Ishikawa (cell line): ENCODE measurements at regions not wholly inside any gene's neighbourhood (a gene's known extent, or its start where the extent isn't known, plus 50 kb on each side); places are given as distances from the start of the nearest gene placed in this dataset.

ENCODE experiments used
- CEBPB ChIP-seq: IDR thresholded peaks from 2 replicates; pipeline ENCODE4 v1.6.1; 2012
- CREB1 ChIP-seq: IDR thresholded peaks from 2 replicates; pipeline ENCODE4 v1.6.1; 2012; ENCODE audit warnings: low read depth
- EGR1 ChIP-seq: IDR thresholded peaks from 2 replicates; pipeline ENCODE4 v1.6.1; 2012
- EP300 ChIP-seq: IDR thresholded peaks from 2 replicates; pipeline ENCODE4 v1.6.1; 2012; ENCODE audit warnings: borderline replicate concordance
- FOXM1 ChIP-seq: IDR thresholded peaks from 2 replicates; pipeline ENCODE4 v1.6.1; 2012; ENCODE audit warnings: low read depth, borderline replicate concordance
- NFIC ChIP-seq: IDR thresholded peaks from 2 replicates; pipeline ENCODE4 v1.6.1; 2012
- RAD21 ChIP-seq: IDR thresholded peaks from 2 replicates; pipeline ENCODE4 v1.6.1; 2012; ENCODE audit warnings: low read depth
- TAF1 ChIP-seq: IDR thresholded peaks from 2 replicates; pipeline ENCODE4 v1.6.1; 2012; ENCODE audit warnings: low read depth, mild to moderate bottlenecking
- TCF12 ChIP-seq: IDR thresholded peaks from 2 replicates; pipeline ENCODE4 v1.6.1; 2012; ENCODE audit warnings: low read depth
- TEAD4 ChIP-seq: IDR thresholded peaks from 2 replicates; pipeline ENCODE4 v1.6.1; 2012
- YY1 ChIP-seq: IDR thresholded peaks from 2 replicates; pipeline ENCODE4 v1.6.1; 2012; ENCODE audit warnings: low read depth
- ZBTB7A ChIP-seq: IDR thresholded peaks from 2 replicates; pipeline ENCODE4 v1.6.1; 2012; ENCODE audit warnings: low read depth
- TF ChIP-seq, protein P1 (sequence below): IDR thresholded peaks from 2 replicates; pipeline ENCODE4 v1.6.1; 2012
- TF ChIP-seq, protein P2 (sequence below): IDR thresholded peaks from 2 replicates; pipeline ENCODE4 v1.6.1; 2012
- TF ChIP-seq, protein P3 (sequence below): IDR thresholded peaks from 2 replicates; pipeline ENCODE4 v1.6.1; 2012; ENCODE audit warnings: low read depth, mild to moderate bottlenecking

DNA sequence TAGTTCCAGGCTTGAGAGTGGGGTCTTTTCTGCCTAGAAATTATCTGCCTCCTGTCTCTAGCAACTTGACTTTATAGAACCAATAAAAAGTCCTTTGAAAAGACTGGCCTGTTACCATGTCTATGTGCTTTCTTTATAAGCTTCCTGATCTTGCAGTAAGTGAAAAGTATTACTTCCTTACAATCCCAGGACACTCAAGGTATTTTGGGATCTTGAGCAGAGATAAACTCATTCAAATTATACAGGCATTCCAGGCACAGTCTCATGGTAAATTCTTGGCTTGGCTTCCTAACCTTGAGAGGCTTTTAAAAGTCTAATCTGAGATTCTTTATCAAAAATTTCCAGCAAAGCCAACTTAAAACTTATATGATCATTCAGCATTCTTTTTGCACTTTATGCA is 833.0 kb upstream of the POU3F4 start:
- TF ChIP-seq TCF12 (no peak), RAD21 (no peak), TEAD4 (no peak), NFIC (no peak), EGR1 (no peak), FOXM1 (no peak), TAF1 (no peak), ZBTB7A (no peak), CEBPB (no peak), YY1 (no peak), CREB1 (no peak), EP300 (no peak)
- TF ChIP-seq, protein P1, sequence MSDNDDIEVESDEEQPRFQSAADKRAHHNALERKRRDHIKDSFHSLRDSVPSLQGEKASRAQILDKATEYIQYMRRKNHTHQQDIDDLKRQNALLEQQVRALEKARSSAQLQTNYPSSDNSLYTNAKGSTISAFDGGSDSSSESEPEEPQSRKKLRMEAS, result no peak
- TF ChIP-seq, protein P2, sequence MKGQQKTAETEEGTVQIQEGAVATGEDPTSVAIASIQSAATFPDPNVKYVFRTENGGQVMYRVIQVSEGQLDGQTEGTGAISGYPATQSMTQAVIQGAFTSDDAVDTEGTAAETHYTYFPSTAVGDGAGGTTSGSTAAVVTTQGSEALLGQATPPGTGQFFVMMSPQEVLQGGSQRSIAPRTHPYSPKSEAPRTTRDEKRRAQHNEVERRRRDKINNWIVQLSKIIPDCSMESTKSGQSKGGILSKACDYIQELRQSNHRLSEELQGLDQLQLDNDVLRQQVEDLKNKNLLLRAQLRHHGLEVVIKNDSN, result no peak
- TF ChIP-seq, protein P3, sequence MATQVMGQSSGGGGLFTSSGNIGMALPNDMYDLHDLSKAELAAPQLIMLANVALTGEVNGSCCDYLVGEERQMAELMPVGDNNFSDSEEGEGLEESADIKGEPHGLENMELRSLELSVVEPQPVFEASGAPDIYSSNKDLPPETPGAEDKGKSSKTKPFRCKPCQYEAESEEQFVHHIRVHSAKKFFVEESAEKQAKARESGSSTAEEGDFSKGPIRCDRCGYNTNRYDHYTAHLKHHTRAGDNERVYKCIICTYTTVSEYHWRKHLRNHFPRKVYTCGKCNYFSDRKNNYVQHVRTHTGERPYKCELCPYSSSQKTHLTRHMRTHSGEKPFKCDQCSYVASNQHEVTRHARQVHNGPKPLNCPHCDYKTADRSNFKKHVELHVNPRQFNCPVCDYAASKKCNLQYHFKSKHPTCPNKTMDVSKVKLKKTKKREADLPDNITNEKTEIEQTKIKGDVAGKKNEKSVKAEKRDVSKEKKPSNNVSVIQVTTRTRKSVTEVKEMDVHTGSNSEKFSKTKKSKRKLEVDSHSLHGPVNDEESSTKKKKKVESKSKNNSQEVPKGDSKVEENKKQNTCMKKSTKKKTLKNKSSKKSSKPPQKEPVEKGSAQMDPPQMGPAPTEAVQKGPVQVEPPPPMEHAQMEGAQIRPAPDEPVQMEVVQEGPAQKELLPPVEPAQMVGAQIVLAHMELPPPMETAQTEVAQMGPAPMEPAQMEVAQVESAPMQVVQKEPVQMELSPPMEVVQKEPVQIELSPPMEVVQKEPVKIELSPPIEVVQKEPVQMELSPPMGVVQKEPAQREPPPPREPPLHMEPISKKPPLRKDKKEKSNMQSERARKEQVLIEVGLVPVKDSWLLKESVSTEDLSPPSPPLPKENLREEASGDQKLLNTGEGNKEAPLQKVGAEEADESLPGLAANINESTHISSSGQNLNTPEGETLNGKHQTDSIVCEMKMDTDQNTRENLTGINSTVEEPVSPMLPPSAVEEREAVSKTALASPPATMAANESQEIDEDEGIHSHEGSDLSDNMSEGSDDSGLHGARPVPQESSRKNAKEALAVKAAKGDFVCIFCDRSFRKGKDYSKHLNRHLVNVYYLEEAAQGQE, result no peak

DNA sequence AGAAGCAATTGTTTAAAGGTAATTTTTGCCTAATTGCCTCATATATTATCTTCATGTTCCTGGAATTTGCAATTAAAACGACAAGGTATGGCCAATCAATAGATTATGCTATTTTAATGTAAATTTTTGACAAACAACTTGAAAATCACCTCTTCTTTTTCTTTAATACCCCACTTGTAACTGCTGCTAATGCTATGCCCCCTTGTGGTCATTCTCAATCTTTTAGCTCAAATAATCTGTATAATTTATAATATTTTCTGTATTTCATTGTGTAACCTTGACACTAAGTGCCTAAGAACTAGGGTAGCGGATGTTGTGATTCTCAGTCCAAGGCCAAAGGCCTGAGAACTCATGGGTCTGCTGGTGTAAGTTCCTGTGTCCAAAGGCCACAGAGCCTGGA is 831.7 kb upstream of the POU3F4 start:
- TF ChIP-seq EGR1 (no peak), EP300 (no peak), CEBPB (no peak), YY1 (no peak)
- TF ChIP-seq, protein P1, result no peak
- TF ChIP-seq, protein P2, result no peak

DNA sequence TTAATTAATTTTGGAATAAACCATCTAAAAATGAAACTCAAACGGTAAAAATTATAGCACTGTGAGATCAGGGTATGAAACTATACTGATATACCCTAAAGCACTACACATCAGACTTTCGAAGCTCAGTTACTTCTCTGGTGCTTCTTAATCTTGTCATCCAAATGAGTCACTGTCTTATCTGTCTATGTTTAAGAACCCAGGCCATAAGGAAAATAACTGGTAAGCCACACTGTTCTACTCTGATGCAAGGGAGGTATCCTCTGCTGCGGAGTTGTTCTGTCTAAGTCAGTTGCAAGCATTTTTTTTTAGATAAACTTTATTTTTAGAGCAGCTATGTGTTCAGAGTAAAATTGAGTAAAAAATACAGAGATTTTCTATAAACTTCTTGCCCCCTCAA is 830.8 kb upstream of the POU3F4 start:
- TF ChIP-seq FOXM1, result no peak
- TF ChIP-seq EGR1, result no peak
- no peak for TF ChIP-seq RAD21
- TF ChIP-seq NFIC, result no peak
- TF ChIP-seq, protein P2, result no peak
- no peak for TF ChIP-seq TCF12
- no peak for TF ChIP-seq CEBPB
- no peak for TF ChIP-seq YY1
- no peak for TF ChIP-seq EP300
- TF ChIP-seq TAF1, result no peak
- TF ChIP-seq, protein P1, result no peak
- TF ChIP-seq ZBTB7A, result no peak
- no peak for TF ChIP-seq CREB1
- no peak for TF ChIP-seq TEAD4
- TF ChIP-seq, protein P3, result no peak

DNA sequence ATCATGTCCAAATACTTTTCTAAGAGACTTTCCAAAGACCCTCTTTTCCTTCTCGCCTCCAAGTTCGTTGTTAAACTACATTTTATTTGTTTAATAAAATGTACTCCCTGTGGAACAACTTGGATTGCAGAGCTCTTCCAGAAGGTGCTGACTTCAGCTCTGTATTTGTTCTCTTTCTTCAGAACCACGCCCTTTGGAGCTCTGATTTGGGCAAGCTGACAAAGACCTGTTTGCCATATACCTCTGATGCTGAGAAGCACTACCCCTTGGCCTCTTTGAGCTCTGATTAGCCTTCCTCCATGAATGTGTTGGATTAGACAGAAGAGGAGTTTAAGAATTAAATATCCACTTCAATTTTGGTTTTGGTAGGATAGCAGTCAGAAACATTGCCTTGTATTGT is 815.1 kb upstream of the POU3F4 start:
- TF ChIP-seq, protein P3, result no peak
- TF ChIP-seq FOXM1 (no peak), EGR1 (no peak), TCF12 (no peak), CEBPB (no peak), YY1 (no peak)
